BE2C (cell line): ENCODE measurements at regions not wholly inside any gene's neighbourhood (a gene's known extent, or its start where the extent isn't known, plus 50 kb on each side); places are given as distances from the start of the nearest gene placed in this dataset.

Source experiments
- DNase-seq: peaks from one replicate; pipeline ENCODE4 v3.0.0-alpha.2; 2020
- H3K27me3 ChIP-seq: fragments of 250-450 bp; sonication (Bioruptor Pico); 2 replicates; pipeline ENCODE4 v1.5.1; 2020; ENCODE audit warnings: mild to moderate bottlenecking
- H3K36me3 ChIP-seq: fragments of 250-450 bp; sonication (Bioruptor Pico); 2 replicates; pipeline ENCODE4 v1.5.1; 2020; ENCODE audit warnings: mild to moderate bottlenecking
- H3K4me1 ChIP-seq: fragments of 250-450 bp; sonication (Bioruptor Pico); 2 replicates; pipeline ENCODE4 v1.5.1; 2020
- H3K4me3 ChIP-seq: 2 replicates; pipeline ENCODE4 v1.5.1; 2011; ENCODE audit warnings: low read depth, low read length
- H3K9me3 ChIP-seq: fragments of 250-450 bp; sonication (Bioruptor Pico); 2 replicates; pipeline ENCODE4 v1.5.1; 2020
- CTCF ChIP-seq: IDR thresholded peaks from 2 replicates; pipeline ENCODE4 v1.5.1; 2012; ENCODE audit warnings: mild to moderate bottlenecking, low read depth, low read length

GRCh38 chr6:159466926-159467325, 226.1 kb downstream of the SOD2 start:
- Histone ChIP-seq H3K4me3 (no peak overlapping the region), H3K4me1 (no peaks in the 10 kb centered on the region), H3K27me3 (no peaks in the 10 kb centered on the region), H3K9me3 (no peaks in the 10 kb centered on the region), H3K36me3 (no peaks in the 10 kb centered on the region)
- no peak for TF ChIP-seq CTCF
- no peak for DNase-seq

- no peaks in the 10 kb centered on the region for H3K4me1 ChIP-seq
- H3K36me3 ChIP-seq = no peaks in the 10 kb centered on the region
- no peaks in the 10 kb centered on the region for H3K9me3 ChIP-seq
- no peak for TF ChIP-seq CTCF
- H3K4me3 ChIP-seq = no peak overlapping the region
- DNase-seq = no peak
- H3K27me3 ChIP-seq = no peaks in the 10 kb centered on the region
These were observed 228.2 kb downstream of the SOD2 start for GRCh38 chr6:159464816-159465215.

- DNase-seq = no peak
- Histone ChIP-seq H3K27me3 (no peaks in the 10 kb centered on the region), H3K4me1 (no peaks in the 10 kb centered on the region), H3K4me3 (no peak overlapping the region), H3K9me3 (no peaks in the 10 kb centered on the region), H3K36me3 (no peaks in the 10 kb centered on the region)
- TF ChIP-seq CTCF = 0 out of 2 replicates have a peak, but pooled peaks have one; percentile 32
These were observed 229.8 kb downstream of the SOD2 start for GRCh38 chr6:159463119-159463829.

- H3K27me3 ChIP-seq = no peaks in the 10 kb centered on the region
- TF ChIP-seq CTCF = no peak
- H3K9me3 ChIP-seq = no peaks in the 10 kb centered on the region
- no peak overlapping the region for H3K4me3 ChIP-seq
- H3K36me3 ChIP-seq = no peaks in the 10 kb centered on the region
- H3K4me1 ChIP-seq = no peaks in the 10 kb centered on the region
- DNase-seq = no peak
These were observed 230.6 kb downstream of the SOD2 start for GRCh38 chr6:159462431-159462830.

GRCh38 chr6:159461998-159462397, 231.0 kb downstream of the SOD2 start:
- Histone ChIP-seq H3K4me3 (no peak overlapping the region), H3K27me3 (no peaks in the 10 kb centered on the region), H3K36me3 (no peaks in the 10 kb centered on the region), H3K9me3 (no peaks in the 10 kb centered on the region), H3K4me1 (no peaks in the 10 kb centered on the region)
- DNase-seq = no peak
- no peak for TF ChIP-seq CTCF

GRCh38 chr6:159461266-159461665, 231.8 kb downstream of the SOD2 start:
- TF ChIP-seq CTCF = no peak
- Histone ChIP-seq H3K27me3 (no peaks in the 10 kb centered on the region), H3K36me3 (no peaks in the 10 kb centered on the region), H3K4me1 (no peaks in the 10 kb centered on the region), H3K9me3 (no peaks in the 10 kb centered on the region), H3K4me3 (no peak overlapping the region)
- no peak for DNase-seq
